ENCODE measurements at regions not wholly inside any gene's neighbourhood (a gene's known extent, or its start where the extent isn't known, plus 50 kb on each side); places are given as distances from the start of the nearest gene placed in this dataset.

GRCh38 chr7:115749924-115750323, 280.6 kb downstream of the TFEC start:
- no peak for TF ChIP-seq POLR2A (IDR thresholded peaks at IDR 0.05)
- TF ChIP-seq CTCF (IDR thresholded peaks at IDR 0.05), result no peak

Data from heart left ventricle (tissue), 13 donors.